Right lobe of liver (tissue), 6 donors: ENCODE measurements at regions not wholly inside any gene's neighbourhood (a gene's known extent, or its start where the extent isn't known, plus 50 kb on each side); places are given as distances from the start of the nearest gene placed in this dataset.

Experiments used
- ATAC-seq, 4 donors: fragments of 200-7000 bp; cut with Tn5 transposase; one replicate each; pipeline ENCODE4 v1.9.1; 2020; ENCODE audit warnings: mild to moderate bottlenecking in 4 of 4, moderate library complexity in 4 of 4
- DNase-seq, 3 donors: peaks; one replicate each; pipeline ENCODE4 v3.0.0-alpha.2; 2020
- H3K27ac ChIP-seq, 3 donors: fragments of 200-600 bp; one replicate each; pipeline ENCODE4 v1.8.0; 2022
- H3K27me3 ChIP-seq, 2 donors: fragments of 200-600 bp; one replicate each; pipeline ENCODE4 v1.8.0; 2022
- H3K36me3 ChIP-seq, 4 donors: fragments of 200-600 bp; sonication (generic) in 1 of 4; one replicate each; pipeline versions ENCODE4 v1.5.1 to v1.8.0; 2017 to 2022; ENCODE audit warnings: control low read depth in 1 of 4
- H3K4me1 ChIP-seq, 4 donors: fragments of 200-600 bp; sonication (generic) in 1 of 4; one replicate each; pipeline versions ENCODE4 v1.5.1 to v1.8.0; 2017 to 2022; ENCODE audit warnings: control low read depth in 1 of 4
- H3K4me3 ChIP-seq, 3 donors: fragments of 200-600 bp; one replicate each; pipeline ENCODE4 v1.8.0; 2022
- H3K9me3 ChIP-seq, 4 donors: fragments of 200-600 bp; sonication (generic) in 1 of 4; one replicate each; pipeline versions ENCODE4 v1.5.1 to v1.8.0; 2017 to 2022; ENCODE audit warnings: control low read depth in 1 of 4
- POLR2A ChIP-seq: fragments of 450-650 bp; IDR thresholded peaks from one replicate; pipeline ENCODE4 v1.6.1; 2017; ENCODE audit warnings: antibody characterized with exemption, mild to moderate bottlenecking
- WGBS: methylation state at CpG from one replicate; pipeline ENCODE4 v1.1.6; 2018; ENCODE audit warnings: low coverage, low lambda C conversion rate; ENCODE audit not compliant: insufficient coverage; ENCODE audit errors: missing lambda C conversion rate; 5-methylcytosine and 5-hydroxymethylcytosine counted together
- intact Hi-C, 2 donors: fragments of 100-400 bp; cut with DNase I; formaldehyde crosslinking; loops; one replicate each; pipeline versions ENCODE4 v1.11.2 to v1.14.1; 2022
- TF ChIP-seq, protein P1 (sequence below), 4 donors: fragments of 200-600 bp in 3 of 4; fragments of 450-650 bp in 1 of 4; IDR thresholded peaks; one replicate each; pipeline versions ENCODE4 v1.5.1 to v1.8.0; 2016 to 2022; ENCODE audit warnings: antibody characterized with exemption in 4 of 4, mild to moderate bottlenecking in 2 of 4
- donor health status: DM: no; HTN: yes; CAD: no.
- donor health status: DM: no; HTN: no; CAD: no.
- donor health status: DM: no; HTN: no; CAD: no.
- donor health status: DM: no; HTN: yes; CAD: no.
- donor health status: DM: no; HTN: yes; CAD: no.

GRCh38 chr11:122345586-122345985 lies 229.6 kb upstream of the BLID start:
- H3K27ac ChIP-seq, result no peak overlapping the region
- WGBS, result 80% methylated on average over 5 of the region's 7 CpGs
- TF ChIP-seq, protein P1, sequence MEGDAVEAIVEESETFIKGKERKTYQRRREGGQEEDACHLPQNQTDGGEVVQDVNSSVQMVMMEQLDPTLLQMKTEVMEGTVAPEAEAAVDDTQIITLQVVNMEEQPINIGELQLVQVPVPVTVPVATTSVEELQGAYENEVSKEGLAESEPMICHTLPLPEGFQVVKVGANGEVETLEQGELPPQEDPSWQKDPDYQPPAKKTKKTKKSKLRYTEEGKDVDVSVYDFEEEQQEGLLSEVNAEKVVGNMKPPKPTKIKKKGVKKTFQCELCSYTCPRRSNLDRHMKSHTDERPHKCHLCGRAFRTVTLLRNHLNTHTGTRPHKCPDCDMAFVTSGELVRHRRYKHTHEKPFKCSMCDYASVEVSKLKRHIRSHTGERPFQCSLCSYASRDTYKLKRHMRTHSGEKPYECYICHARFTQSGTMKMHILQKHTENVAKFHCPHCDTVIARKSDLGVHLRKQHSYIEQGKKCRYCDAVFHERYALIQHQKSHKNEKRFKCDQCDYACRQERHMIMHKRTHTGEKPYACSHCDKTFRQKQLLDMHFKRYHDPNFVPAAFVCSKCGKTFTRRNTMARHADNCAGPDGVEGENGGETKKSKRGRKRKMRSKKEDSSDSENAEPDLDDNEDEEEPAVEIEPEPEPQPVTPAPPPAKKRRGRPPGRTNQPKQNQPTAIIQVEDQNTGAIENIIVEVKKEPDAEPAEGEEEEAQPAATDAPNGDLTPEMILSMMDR (IDR thresholded peaks at IDR 0.05), result no peak
- TF ChIP-seq POLR2A, result no peak
- no peaks in the 10 kb centered on the region for H3K27me3 ChIP-seq
- DNase-seq, result no peak
- H3K36me3 ChIP-seq, result no peaks in the 10 kb centered on the region
- no peaks in the 10 kb centered on the region for H3K9me3 ChIP-seq
- ATAC-seq, result no peak
- intact Hi-C loops, result no loop called here
- no peaks in the 10 kb centered on the region for H3K4me1 ChIP-seq
- no peak overlapping the region for H3K4me3 ChIP-seq

GRCh38 chr11:122344215-122344614 lies 228.2 kb upstream of the BLID start:
- 69% methylated on average over 3 of the region's 3 CpGs for WGBS
- no peak for TF ChIP-seq POLR2A
- TF ChIP-seq, protein P1 (IDR thresholded peaks at IDR 0.05), result no peak
- Histone ChIP-seq H3K9me3 (no peaks in the 10 kb centered on the region), H3K36me3 (no peaks in the 10 kb centered on the region), H3K27ac (no peak overlapping the region), H3K4me3 (no peak overlapping the region), H3K27me3 (no peaks in the 10 kb centered on the region), H3K4me1 (no peaks in the 10 kb centered on the region)
- intact Hi-C loops, result no loop called here
- ATAC-seq, result no peak
- no peak for DNase-seq

- no peak overlapping the region for H3K4me3 ChIP-seq
- ATAC-seq (no peak), DNase-seq (no peak)
- no peak for TF ChIP-seq POLR2A
- TF ChIP-seq, protein P1 (IDR thresholded peaks at IDR 0.05), result no peak
- H3K27me3 ChIP-seq, result no peaks in the 10 kb centered on the region
- no peak overlapping the region for H3K27ac ChIP-seq
- H3K36me3 ChIP-seq, result no peaks in the 10 kb centered on the region
- no peaks in the 10 kb centered on the region for H3K4me1 ChIP-seq
- WGBS, result 76% methylated on average over 2 of the region's 3 CpGs
- H3K9me3 ChIP-seq, result no peaks in the 10 kb centered on the region
- intact Hi-C loops, result no loop called here
Measured at GRCh38 chr11:122343210-122343609, 227.2 kb upstream of the BLID start.

DNA sequence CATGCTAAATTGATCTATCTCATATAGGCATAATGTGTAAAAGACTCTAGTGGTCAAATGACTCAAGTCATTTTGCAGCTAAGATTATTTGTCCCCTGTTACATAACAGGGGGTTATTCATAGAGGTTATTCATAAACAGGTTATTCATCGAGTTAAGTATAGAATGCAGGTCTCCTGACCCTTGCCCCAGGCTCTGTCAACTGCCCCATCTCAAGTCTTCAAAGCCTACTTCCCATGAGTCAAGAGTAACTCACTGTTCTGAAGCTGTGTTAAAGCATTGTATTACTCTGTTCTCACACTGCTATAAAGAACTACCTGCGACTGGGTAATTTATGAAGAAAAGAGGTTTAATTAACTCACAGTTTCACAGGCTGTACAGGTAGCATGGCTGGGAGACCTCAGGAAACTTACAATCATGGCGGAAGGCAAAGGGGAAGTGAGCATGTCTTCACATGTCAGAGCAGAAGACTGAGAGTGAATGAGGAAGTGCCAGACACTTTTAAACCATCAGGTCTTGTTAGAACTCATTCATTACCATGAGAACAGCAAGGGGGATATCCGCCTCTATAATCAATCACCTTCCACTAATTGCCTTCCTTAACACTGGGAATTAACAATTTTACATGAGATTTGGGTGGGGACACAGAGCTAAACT lies 226.2 kb upstream of the BLID start:
- no peak for TF ChIP-seq POLR2A
- TF ChIP-seq, protein P1 (IDR thresholded peaks at IDR 0.05), result no peak
- Histone ChIP-seq H3K9me3 (no peaks in the 10 kb centered on the region), H3K36me3 (no peaks in the 10 kb centered on the region), H3K27me3 (no peaks in the 10 kb centered on the region), H3K4me1 (no peaks in the 10 kb centered on the region), H3K27ac (no peak overlapping the region), H3K4me3 (no peak overlapping the region)
- intact Hi-C loops, result no loop called here
- no peak for DNase-seq
- WGBS, result 69% methylated on average over 4 of the region's 4 CpGs
- ATAC-seq, result no peak

GRCh38 chr11:122341477-122341876 lies 225.5 kb upstream of the BLID start:
- H3K27ac ChIP-seq, result no peak overlapping the region
- H3K9me3 ChIP-seq, result no peaks in the 10 kb centered on the region
- WGBS, result 78% methylated on average over 2 of the region's 2 CpGs
- no peaks in the 10 kb centered on the region for H3K4me1 ChIP-seq
- intact Hi-C loops, result no loop called here
- TF ChIP-seq, protein P1 (IDR thresholded peaks at IDR 0.05), result no peak
- no peak for TF ChIP-seq POLR2A
- no peaks in the 10 kb centered on the region for H3K27me3 ChIP-seq
- no peak for DNase-seq
- H3K36me3 ChIP-seq, result no peaks in the 10 kb centered on the region
- ATAC-seq, result no peak
- H3K4me3 ChIP-seq, result no peak overlapping the region
